ENCODE measurements at regions not wholly inside any gene's neighbourhood (a gene's known extent, or its start where the extent isn't known, plus 50 kb on each side); places are given as distances from the start of the nearest gene placed in this dataset.

DNA sequence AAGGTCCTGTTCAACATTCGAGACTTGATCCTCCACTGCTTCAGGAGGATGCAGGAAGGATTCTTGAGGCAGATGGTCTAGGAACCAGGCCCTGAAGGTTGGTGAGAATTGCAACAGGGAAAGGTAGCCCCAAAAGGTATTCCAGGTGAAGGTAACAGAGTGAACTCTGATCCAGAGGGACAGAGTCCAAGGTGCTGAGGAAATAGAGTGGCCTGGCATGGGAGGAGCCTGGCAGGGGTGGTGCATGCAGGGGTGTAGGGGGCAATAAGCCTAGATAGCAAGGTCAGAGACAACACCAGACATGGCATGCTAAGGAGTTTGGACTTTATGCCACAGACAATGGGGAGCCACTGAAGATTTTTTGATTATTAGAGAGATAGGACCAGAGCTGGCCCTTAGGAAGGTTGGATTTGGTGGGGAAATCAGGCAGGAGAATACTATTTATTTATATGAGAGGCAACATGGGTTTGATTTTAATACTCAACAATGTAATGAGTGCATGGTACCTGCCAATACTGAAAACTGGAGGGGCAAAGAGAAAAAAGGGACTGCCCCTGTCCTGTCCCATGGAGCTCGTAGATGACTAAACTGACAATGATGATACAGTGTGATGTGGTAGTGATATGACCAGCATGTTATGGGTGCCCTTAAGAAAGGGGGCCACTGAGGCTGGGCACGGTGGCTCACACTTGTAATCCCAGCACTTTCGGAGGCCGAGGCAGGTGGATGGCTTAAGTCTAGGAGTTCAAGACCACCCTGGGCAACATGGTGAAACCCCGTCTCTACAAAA is 50.5 kb upstream of the TMED10 start:
- DNase-seq (no peak), ATAC-seq (replicated peaks) (peak in 1 of 2 donors; percentile 20)
- Mint-ChIP-seq H3K9me3 (no peaks in the 10 kb centered on the region), H3K4me1 (peaks cover 52 to 73% of the 10 kb centered on the region in 2 donors), H3K27me3 (no peaks in the 10 kb centered on the region), H3K36me3 (no peaks in the 10 kb centered on the region), H3K27ac (no peak overlapping the region), H3K4me3 (no peak overlapping the region)
